GM19468 (cell line): ENCODE measurements at regions not wholly inside any gene's neighbourhood (a gene's known extent, or its start where the extent isn't known, plus 50 kb on each side); places are given as distances from the start of the nearest gene placed in this dataset.
"Not testable (repeated sequence)": the region's sequence is repeated elsewhere in the genome, so short reads cannot be mapped to it uniquely, and the experiment has no call there.

Experiments
- ATAC-seq: cut with Tn5 transposase; IDR thresholded peaks from one replicate; pipeline ENCODE4 v1.9.1; 2021; ENCODE audit warnings: mild to moderate bottlenecking, moderate library complexity, moderate number of reproducible peaks; ENCODE audit not compliant: unreplicated experiment; ENCODE audit errors: extremely low read depth

DNA sequence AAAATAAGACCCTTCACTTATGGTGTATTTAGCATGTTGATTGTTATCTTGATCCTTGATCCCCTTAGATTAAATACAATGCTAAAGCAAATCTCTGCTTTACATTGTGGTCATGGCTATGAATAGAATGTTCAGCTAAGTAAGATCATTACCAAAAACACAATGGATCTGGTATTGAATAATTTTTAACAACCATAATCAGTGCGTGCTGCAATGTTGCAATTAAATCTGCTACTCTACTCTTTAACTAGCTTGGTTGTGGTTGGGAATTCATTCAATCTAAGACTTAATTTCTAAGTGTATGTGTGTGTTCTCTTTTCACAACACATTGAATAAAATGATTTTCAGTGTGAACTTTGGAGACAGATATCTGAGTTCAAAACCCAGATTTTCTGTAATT lies 442.5 kb upstream of the ZNF804A start:
- ATAC-seq: no peak

DNA sequence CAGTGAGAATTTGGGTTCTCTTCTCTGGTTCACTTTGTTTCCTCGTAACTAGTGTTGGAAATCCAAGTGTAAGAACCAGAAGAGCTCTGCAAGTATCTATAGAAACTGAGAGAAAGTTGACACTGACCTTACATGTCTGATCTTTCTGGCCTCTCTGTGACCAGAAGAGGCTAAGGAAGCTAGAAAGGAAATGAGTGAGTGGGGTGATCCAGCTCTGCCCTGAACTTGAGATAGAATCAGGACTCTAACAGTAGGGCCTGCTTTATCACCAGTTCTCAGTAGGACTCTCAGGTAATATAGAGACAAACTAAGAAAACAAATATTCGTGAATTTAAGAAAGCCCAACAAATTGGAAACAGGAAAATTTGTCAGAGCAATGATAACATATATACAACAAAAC lies 441.2 kb upstream of the ZNF804A start:
- no peak for ATAC-seq

DNA sequence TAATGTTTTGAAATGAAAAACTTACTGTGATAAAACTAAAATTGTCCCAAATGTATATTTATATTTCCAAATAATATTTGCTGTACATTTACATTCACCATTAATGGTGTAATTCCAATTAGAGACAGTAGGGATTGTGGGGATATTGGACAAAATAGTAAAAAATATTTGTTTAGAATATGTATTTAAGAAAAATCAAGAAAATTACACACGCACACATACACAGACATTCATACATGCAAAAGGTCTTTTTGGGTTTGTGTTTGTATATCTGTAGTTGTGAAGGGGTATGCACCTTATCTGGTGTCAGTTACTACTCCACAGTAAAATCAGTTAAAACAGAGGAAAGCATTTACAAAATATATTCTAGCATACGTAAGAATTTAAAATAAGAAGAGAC lies 435.9 kb upstream of the ZNF804A start:
- no peak for ATAC-seq

DNA sequence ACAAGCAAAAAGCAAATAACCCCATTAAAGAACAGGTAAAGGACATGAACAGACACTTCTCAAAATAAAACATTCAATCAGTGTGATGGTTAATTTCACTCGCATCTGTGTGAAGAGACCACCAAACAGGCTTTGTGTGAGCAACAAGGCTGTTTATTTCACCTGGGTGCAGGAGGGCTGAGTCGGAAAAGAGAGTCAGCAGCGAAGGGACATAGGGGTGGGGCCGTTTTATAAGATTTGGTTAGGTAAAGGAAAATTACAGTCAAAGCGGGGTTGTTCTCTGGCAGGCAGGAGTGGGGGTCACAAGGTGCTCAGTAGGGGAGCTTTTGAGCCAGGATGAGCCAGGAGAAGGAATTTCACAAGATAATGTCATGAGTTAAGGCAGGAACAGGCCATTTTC lies 429.5 kb upstream of the ZNF804A start:
- not testable (repeated sequence) for ATAC-seq

DNA sequence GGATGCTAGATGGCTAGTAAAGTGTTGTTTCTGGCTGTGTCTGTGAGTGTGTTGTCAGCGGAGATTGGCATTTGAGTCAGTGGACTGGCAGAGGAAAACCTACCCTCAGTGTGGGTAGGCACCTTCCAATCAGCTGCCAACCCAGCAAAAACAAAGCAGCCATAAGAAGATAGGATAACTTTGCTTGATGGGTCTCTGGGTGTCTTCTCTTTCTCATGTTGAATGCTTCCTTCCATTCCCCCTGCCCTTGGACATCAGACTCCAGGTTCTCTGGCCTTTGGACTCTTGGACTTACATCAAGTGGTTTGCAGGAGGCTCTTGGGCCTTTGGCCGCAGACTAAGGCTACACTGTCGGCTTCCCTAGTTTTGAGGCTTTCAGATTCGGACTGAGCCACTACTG lies 429.0 kb upstream of the ZNF804A start:
- no peak for ATAC-seq

DNA sequence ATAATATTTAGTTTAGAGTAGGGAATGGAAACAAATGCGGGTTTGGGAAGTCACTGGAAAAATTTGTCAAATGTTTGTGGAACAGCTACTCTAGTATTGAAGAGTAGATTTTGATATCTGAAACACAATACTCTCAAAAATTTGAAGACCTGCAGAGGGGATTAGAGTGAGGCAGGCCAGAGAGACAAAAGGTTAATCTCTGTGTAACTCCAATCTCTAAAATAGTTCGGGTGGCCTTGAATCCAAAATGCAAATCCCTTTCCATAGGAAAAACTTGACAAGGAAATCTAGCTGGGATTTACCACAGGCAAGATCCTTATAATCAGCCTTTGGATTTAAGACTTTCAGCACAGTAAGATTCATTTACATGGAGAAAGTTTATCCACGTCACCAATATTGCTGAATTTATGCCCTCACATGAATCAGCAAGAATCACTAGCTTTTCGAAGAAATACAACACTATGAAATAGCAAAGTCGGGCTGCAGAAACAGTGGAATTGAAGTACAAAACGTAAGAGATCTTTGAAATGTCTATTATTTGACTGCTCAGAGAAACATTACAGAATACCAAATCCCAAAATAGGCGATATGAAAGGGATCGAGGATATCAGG lies 423.7 kb upstream of the ZNF804A start:
- ATAC-seq: no peak

DNA sequence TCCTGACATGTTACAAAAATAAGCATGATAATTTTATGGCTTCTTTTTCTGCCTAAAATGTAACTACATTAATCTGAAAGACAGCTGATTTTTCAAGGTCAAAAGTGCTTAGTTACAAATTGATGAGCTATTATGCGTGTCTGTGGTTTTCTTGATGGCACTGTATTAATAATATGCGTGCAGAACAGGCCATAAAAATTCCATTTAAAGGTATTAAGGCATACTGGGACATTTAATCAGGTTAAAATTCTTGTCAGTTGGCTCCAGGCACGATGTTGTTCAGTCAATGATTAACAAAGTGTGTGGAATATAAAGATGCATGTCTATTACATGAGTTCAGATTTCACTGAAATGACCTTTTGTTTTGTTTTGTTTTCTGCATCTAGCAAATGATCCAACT lies 420.1 kb upstream of the ZNF804A start:
- ATAC-seq: no peak

DNA sequence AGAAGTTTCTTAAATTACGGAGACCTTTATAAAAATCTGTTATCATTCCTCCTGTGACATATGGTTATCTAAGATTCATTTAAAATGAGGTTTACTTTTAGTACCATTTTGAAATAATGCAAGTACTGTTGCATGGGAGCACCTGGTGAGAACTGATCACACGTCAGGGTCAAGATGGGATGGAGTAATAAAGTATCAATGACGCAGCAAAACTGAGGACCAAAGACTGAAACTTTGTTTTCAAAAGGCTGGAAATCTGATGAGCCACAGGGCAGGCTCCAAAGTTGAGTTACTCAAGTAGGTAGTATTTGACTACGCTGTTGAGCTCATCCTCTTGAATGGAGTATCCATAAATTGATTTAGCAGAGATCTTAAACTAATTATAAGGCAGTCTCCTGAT lies 411.9 kb upstream of the ZNF804A start:
- no peak for ATAC-seq

DNA sequence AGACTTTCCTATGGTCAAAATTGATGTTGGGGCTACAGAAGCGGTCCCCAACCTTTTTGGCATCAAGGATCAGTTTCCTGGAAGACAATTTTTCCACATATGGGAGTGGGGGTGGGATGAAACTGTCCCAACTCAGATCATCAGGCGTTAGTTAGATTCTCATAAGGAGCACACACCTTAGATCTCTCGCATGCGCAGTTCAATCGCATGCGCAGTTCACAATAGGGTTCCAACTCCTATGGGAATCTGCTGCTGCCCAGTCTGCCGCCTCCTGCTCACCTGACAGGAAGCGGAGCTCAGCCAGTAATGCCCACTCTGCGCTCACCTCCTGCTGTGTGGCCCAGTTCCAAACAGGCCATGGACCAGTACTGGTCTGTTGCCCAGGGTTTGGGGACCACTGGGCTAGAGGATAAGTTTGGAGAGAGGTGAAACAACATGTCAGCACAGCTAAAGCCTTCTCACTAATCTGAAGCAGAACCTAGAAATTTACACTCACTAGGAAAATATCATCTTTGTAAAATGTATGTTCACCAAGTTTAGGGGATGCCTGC lies 410.8 kb upstream of the ZNF804A start:
- no peak for ATAC-seq

DNA sequence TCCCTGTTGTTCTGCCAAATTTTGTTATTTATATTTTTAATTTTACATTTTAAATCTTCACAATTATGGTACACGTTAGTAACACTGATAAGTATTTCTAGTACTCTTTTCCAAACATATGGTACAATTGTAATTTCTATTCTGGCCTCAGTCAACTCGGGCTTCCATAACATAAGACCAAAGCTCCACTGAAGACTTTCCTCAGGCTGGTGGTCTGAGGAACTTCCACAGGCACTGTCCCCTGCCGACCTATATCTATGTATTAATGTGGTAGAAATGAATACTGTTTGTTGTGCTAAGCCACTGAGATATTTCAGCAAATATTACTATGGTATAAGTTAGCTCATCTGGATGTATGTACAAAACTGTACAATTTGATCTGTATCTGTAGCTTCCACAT lies 407.6 kb upstream of the ZNF804A start:
- no peak for ATAC-seq

DNA sequence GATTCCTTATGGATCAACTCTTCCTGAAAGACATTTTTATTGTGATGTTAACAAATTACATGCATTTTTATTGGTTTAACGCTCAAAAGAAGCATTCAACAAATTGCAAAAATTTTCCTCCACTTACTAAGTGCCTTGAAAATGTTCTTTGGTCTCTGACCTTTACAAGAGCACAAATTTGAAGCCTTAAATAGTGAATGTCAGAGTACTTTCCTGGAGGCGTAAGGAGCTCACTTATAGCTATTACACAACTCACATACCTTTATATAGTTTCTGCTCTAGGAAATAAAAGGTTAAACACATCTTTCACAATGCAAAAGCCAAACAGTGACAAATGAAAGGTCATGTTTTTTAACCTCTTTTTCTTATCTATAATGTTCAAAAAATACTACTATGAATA lies 405.7 kb upstream of the ZNF804A start:
- no peak for ATAC-seq

DNA sequence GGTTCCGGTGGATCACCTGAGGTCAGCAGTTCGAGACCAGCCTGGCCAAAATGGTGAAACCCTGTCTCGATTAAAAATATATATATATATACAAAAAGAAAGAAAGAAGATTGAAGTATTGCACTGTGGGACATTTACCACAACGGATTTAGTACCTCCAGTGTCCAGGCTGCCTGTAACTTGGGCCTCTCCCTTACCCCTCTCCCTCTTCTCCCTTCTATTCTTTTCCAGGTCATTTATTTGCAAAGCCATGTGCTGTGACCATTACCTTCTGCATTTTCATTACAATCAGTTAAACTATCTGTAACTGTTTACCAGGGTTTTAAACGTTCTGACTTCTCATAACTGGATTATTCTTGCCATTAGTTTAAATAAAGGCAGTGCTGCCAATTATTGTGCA lies 400.9 kb upstream of the ZNF804A start:
- no peak for ATAC-seq

DNA sequence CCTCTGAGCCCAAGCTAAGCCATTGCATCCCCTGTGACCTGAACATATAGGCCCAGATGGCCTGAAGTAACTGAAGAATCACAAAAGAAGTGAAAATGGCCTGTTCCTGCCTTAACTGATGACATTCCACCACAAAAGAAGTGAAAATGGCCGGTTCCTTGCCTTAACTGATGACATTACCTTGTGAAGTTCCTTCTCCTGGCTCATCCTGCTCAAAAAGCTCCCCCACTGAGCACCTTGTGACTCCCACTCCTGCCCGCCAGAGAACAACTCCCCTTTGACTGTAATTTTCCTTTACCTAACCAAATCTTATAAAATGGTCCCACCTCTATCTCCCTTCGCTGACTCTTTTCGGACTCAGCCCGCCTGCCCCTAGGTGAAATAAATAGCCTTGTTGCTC lies 399.5 kb upstream of the ZNF804A start:
- ATAC-seq: not testable (repeated sequence)

DNA sequence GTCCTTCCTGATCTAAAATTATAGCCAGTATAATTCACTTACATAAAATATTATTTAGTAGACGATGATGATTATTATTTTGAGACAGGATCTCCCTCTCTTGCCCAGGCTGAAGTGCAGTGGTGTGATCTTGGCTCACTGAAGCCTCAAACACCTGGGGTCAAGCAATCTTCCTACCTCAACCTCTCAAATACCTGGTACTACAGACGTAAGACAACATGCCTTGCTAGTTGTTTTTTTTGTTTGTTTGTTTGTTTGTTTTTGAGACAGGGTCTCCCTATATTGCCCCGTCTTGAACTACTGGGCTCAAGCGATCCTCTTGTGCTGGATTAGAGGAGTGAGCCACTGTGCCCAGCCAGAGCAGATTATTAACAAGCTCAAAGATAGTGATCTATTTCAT lies 399.1 kb upstream of the ZNF804A start:
- ATAC-seq: no peak

DNA sequence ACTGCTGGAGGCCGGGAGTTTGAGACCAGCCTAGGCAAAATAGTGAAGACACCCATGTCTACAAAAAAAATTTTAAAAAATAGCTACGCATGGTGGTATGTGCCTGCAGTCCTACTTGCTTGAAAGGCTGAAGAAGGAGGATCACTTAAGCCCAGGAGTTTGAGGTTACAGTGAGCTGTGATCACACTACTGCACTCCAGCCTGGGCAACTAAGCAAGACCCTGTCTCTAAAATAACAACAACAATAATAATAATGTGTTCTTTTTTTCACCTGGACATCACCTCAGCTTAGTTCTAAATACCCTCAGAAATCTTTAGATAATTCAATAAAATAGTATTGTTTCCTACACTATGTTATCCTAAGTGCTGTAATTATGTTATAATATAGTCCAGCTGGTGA lies 397.1 kb upstream of the ZNF804A start:
- ATAC-seq: no peak

DNA sequence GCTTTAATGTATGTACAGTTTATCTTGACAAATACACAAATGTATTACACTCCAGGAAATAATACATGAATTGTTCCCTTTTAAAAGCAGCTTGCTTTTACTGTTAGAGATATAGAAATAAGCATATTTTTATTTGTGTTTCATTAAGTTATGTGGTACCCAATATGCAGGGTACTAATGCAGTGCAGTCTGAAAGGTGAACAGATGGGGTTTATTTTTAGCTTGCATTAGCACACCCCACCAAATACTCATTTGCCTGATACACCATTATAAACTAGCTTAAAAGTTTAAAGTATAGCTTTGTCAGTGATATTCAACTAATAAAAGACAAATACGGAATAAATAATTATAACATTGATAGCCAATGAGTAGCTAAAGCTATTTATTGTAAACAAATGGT lies 394.7 kb upstream of the ZNF804A start:
- ATAC-seq: no peak

DNA sequence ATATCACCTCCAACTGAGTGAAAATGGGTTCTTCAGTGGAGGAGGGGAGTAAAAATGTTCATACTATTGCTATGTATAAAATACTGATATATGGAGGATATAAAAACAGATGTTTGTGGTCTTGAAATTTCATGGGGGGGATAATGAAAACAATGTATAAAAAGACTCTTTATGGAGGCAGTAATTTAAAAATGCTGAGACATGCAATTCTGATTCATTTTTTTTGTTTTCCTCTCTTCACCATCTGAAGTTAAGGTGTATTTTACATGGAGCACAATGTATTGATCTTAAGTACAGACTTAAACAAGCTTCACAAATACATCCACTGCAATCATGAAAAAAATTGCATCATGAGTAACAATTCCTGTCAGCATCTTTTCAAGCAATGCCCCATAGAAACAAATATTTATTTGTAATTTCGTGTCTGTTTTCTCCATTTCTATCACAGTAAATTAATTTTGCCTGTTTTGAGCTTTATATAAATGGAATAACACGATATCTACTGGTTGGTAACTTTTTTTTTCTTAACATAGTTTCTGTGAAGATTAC lies 393.2 kb upstream of the ZNF804A start:
- ATAC-seq: no peak

DNA sequence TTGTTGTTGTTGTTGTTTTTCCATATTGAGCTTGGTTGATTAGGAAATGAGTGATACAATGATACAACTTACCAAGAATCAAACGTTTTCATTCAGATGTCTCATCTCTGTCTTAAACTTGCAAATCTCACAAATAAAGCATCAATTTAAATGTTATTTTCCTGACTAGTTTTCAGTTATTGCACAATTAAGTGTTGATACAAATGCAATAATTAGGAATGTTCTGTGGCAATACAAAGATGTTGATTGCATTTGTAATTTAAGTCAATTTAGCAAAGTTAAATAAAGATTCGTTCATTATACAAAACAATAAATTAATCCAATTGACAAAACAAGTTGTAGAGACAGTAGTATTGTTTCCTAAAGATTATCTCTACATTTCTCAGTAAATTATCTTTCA lies 392.3 kb upstream of the ZNF804A start:
- no peak for ATAC-seq

DNA sequence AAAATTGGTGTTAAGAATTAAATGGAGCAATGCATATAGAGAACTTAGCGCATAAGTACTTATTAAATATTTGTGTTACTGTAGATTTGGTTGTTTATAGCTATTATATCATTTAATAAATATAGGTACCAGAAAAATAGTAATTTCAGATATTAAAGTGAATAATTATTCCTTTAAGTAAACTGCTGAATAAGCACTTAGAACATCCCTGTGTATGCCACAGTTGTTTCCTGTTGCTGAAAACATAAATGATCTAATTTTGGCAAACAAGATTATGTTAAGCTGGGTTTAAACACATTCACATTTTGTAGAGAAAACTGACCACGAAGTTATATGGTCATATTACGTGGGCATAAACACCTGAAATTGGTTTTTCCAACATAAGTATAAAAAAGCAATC lies 388.0 kb upstream of the ZNF804A start:
- no peak for ATAC-seq

DNA sequence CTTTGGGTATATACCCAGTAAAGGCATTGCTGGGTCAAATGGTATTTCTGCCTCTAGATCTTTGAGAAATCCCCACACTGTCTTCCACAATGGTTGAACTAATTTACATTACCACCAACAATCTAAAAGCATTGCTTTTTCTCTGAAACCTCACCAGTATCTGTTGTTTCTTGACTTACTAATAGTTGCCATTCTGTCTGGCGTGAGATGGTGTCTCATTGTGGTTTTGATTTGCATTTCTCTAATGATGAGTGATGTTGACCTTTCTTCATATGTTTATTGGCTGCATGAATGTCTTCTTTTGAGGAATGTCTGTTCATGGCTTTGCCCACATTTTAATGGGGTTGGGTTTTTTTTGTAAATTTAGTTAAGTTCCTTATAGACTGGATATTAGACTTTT lies 382.6 kb upstream of the ZNF804A start:
- ATAC-seq: no peak

DNA sequence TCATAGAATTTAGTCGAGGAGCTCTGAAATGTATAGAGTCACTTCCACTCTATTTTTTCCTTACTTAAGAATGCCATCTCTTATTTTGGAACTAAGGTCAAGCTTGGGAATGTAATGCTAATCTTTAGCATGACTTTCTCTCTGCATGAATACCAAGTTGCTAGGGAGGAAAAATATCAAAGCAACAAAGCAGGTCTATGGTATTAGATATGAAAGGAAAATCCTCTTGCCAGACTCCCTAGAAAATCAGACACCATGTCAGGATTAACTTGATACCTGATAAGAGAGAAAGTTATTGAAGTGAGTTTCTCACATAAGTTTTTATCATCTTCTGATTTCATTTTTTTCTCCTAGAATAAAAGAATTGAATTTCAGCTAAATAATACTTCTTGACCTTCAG lies 341.7 kb upstream of the ZNF804A start:
- no peak for ATAC-seq

DNA sequence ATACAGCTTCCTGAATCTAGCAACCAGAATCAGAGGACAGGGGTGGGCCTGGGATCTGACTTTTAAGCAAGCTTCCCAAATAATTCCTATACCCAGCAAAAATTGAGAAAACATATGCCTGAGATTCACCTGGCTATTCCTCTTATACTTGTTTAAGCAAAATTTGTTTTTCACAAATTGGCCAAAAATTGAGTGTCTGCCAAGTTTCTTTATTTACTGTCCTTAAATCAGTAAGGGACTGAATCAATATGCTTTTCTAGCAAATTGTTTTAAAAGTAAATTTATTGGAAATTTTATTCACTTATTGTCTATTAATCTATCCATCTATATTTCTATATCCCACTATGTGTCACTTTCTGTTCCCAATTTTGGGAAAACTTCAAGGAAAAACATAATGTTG lies 337.0 kb upstream of the ZNF804A start:
- ATAC-seq: no peak
